NT2/D1 (cell line): ENCODE measurements at regions not wholly inside any gene's neighbourhood (a gene's known extent, or its start where the extent isn't known, plus 50 kb on each side); places are given as distances from the start of the nearest gene placed in this dataset.

Experiments
- SUZ12 ChIP-seq: IDR thresholded peaks from 2 replicates; pipeline ENCODE4 v1.6.1; 2011; ENCODE audit not compliant: insufficient read length, insufficient read depth; ENCODE audit errors: extremely low read depth
- YY1 ChIP-seq: IDR thresholded peaks from 2 replicates; pipeline ENCODE4 v1.6.1; 2011; ENCODE audit not compliant: insufficient read length, insufficient read depth
- ZNF274 ChIP-seq: IDR thresholded peaks from 2 replicates; pipeline ENCODE4 v1.6.1; 2011; ENCODE audit warnings: mild to moderate bottlenecking, low read depth, low read length

GRCh38 chr10:77712207-77712606, 74.6 kb upstream of the KCNMA1 start:
- TF ChIP-seq SUZ12 = no peak
- TF ChIP-seq YY1 = no peak
- TF ChIP-seq ZNF274 = no peak
